Activated T-cell treated with anti-CD3 and anti-CD28 coated beads, Interleukin-2, amount 50 U/mL, for 1 hour (primary cell): ENCODE measurements at regions not wholly inside any gene's neighbourhood (a gene's known extent, or its start where the extent isn't known, plus 50 kb on each side); places are given as distances from the start of the nearest gene placed in this dataset.

Source experiments
- DNase-seq: peaks from one replicate; pipeline ENCODE4 v3.0.0-alpha.2; 2020

GRCh38 chr10:90130321-90131086 is 429.1 kb downstream of the KIF20B start:
- DNase-seq: no peak

DNA sequence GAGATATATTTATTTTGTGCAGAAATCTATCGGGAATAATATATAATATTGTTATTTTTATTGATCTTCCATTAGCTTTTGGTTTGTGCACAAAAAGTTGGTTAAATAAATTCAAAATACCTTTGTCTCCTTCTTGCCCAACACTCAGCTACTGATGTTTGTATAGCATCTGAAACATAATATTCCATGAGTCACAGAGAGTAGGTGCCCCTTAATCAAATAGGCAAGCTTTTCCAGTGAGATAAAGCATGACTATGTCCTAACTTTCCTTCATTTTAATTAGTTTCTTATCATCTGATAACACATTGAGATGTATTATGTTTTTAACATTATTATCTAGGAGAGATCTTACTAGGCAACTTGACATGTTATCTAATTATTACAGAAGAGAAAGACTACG is 432.2 kb downstream of the KIF20B start:
- DNase-seq: no peak

GRCh38 chr10:90136731-90137316 is 435.4 kb downstream of the KIF20B start:
- DNase-seq: no peak

- no peak for DNase-seq
These were observed 437.5 kb downstream of the KIF20B start for GRCh38 chr10:90138844-90139243.

DNA sequence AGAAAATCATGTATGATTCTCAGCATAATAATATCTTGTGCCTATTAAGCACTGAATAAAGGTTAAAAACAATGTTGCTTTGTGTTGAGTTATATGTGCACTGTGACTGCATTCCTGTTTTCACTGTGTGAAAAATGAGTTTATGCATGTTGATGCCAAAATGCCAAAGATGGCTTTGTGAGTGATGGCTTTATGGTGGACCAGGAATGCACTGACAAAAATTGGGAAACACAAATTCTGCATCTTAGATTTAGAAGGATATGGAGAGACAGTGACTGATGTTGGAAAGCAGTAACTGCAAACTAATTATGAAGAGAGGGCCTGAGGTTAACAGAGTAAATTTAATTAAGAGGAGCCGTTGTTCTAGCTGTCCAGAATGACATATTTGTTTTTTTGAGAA is 440.4 kb downstream of the KIF20B start:
- DNase-seq: no peak

DNA sequence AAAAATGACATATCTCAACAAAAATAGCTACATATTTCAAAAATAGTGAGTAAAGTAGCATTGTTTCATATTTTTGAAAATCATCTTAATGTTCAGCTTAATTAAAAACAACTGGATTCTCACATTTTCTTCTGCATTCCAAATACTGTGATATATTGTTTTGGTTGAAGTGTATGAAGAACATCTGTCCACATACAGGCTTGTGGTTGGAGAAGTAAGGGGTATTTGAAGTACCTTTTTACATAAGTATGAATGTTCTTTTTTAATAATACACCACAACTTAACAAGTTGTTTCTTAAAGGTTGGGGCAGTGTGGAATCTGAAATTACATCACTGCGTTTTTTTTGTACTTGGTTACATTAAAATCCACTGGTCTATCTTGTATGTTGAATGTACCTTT is 442.5 kb downstream of the KIF20B start:
- DNase-seq: no peak

DNA sequence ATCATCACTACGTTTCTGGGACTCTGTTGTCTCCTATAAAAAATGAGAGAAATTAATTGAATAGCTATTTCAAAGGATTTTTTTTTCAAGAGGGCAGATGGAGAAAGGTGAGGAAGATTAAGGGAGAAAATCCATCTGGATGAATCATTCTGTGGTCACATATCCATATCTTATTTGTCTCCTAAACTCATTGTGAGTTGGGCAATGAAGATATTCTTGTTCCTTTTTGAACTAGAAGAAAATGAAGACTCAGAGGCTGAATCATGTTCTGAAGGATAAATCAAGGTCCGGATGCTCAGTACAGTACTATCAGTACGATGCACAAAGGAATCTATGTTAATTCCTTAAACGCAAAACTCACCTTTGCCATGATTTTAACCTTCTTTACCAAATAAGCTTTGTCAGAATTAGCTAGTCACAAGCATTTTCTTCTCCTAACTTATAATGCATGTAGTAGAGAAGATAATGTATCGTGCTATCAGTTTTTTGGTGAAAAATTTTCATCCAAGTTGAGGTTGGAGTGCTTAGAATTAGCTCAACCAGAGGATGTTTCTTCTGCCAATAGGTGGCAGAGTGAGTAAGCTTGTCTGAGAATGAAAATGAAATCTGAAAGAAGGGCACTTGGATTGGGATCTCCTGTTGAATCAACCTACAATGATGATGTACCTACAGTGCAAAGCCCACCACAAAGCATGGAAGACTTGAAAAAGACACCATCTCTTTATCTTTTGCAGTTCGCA is 446.9 kb downstream of the KIF20B start:
- DNase-seq: no peak

GRCh38 chr10:90149563-90149962 is 448.2 kb downstream of the KIF20B start:
- no peak for DNase-seq

- DNase-seq: no peak
These were observed 461.0 kb downstream of the KIF20B start for GRCh38 chr10:90162271-90162853.

GRCh38 chr10:90167174-90168064 is 466.0 kb downstream of the KIF20B start:
- no peak for DNase-seq

- no peak for DNase-seq
These were observed 466.9 kb downstream of the KIF20B start for GRCh38 chr10:90168244-90168643.

DNA sequence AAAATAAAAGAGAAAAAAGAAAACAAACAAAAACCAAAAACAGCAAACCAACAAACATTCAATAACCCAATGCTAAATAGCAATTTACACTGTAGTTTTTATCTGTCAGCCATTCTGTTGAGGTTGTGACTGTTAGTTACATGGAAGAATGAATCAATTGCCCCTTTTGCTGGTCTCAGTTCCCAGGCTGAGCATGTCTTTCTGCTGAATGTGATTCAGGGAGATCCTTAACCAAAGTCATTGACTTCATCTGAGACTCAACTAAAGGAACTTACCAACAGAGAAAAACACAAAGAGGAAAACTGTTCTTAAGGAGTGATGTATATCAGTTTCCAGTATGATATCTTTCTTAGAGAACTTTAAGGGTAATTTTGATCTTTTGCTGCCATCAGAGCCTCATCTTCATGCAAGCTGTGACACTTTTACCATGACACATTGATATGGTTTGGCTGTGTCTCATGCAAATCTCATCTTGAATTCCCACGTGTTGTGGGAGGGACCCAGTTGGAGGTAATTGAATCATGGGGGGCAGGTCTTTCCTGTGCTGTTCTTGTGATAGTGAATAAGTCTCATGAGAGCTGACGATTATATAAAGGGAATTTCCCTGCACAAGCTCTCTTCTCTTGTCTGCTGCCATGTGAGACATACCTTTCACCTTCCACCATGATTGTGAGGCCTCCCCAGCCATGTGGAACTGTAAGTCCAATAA is 469.8 kb downstream of the KIF20B start:
- no peak for DNase-seq

- DNase-seq: no peak
These were observed 473.1 kb downstream of the KIF20B start for GRCh38 chr10:90174531-90174930.

GRCh38 chr10:90175161-90175681 is 473.8 kb downstream of the KIF20B start:
- no peak for DNase-seq

DNA sequence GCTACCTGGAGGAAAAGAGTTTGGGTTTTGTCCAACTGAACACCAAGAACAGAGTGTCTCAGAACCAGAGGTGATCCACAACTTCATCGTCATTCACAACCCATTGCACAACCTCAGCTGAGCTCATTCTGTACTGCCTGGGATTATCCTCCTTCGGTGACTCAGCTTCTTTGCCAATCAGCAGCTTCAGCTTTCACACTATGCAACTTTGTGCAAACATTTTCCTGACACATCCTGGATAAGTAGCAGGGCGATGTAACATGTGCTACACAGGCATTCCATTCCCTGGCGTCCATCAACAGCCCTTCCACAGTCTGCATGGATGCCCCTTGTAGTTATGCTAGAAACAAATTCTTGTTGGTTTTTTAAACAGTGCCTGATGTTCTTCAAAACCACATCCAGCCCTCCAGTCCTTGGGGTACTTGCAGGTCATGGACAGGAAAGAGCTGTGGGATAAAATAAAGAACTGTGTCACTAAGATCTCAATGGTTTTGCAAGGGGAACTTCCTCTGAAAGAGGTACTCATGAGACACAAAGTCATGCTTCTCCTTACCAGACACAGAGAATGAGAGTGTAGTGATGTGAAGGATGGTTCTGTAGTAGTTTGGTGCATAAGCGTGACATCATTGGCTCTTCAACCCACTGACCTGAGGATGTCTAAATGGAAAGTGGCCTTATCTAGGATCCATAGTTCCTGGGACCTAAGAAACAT is 478.5 kb downstream of the KIF20B start:
- no peak for DNase-seq

- DNase-seq: no peak
These were observed 479.7 kb downstream of the KIF20B start for GRCh38 chr10:90180886-90181691.

- no peak for DNase-seq
These were observed 491.4 kb downstream of the KIF20B start for GRCh38 chr10:90192825-90193224.

GRCh38 chr10:90193240-90193985 is 492.0 kb downstream of the KIF20B start:
- DNase-seq: no peak

DNA sequence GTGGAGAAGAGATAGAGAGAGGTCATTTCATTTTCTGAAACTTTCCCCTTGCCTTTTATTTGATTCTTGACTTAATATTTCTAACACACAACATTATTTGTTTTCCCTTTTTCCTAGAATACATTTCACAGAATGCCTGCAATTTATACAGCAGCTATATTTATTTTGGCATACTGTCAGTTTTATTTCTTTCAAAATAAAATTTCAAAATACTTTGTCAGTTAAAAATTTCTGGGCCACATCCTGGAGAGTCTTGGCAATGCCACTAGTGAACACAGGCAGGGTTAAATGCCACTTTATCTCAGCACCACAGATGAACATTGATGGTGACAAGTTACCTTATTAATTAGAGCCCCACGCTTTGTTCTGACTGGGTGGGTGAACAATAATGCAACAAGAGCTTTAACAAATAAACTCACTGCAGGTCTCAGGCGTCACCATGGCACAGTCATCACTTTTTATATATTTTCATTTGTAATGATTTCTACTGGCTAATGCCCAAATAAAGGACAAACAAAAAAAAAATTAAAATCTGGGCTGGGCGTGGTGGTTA is 494.0 kb downstream of the KIF20B start:
- no peak for DNase-seq
